Right lung (tissue), 2 donors: ENCODE measurements at regions not wholly inside any gene's neighbourhood (a gene's known extent, or its start where the extent isn't known, plus 50 kb on each side); places are given as distances from the start of the nearest gene placed in this dataset.
"Not testable (repeated sequence)": the region's sequence is repeated elsewhere in the genome, so short reads cannot be mapped to it uniquely, and the experiment has no call there.

Experiments used
- DNase-seq, 2 donors: peaks; one replicate each; pipeline ENCODE4 v3.0.0-alpha.2; 2013

DNA sequence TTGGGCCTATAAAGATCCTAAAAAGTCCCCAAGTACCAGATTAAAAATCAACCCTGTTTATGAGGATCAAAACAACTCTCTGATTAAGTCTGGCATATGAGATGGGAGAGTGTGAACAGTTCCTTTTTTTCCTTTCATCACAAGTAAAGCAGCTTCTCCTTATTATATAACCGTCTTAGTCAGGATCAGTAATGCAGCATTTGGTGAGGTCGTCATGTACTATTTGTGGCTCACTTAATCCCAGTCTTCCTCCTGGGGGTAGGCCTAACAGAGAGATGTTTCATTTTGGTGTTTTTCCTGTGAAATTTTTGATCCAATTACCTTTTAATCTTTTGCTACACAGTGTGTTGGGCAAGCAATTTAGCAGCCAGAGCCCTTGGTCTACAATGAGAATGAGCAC, 333.1 kb upstream of the KCNMB2 start:
- DNase-seq = no peak

DNA sequence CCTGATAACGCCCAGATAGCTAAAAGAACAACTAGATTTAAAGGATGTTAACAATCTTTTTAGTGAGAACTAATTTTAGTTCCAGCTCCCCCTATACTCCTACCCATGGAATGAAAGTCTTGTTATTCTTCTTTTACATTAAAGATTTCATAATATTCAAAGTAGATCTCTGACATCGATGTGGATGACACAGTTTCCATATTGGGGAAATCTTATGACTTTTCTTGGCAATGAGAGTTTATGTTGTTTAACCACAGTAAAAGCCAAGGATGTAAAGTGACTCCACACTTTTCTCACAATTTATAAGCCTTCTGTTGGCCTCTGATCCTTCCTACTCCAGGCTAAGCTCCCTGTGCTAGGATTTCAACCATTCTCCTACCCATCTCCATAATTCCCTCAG, 332.6 kb upstream of the KCNMB2 start:
- no peak for DNase-seq

DNA sequence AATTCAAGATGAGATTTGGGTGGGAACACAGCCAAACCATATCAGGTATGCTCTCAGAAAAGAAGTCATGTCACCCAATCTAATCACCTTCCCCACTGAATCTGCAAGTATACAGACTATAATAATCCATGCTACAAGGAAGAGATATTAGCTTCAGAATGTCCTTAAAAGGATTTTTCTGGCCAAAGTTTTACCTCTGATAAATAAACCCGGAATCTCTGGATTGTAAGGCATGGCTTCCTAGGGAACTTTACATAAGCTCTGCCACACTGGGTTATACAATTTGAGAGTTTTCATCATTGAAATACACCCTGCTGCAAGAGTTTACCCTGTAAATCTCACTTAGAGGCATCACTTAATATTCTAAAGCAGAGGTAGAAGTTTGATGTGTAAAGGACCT, 330.5 kb upstream of the KCNMB2 start:
- DNase-seq = no peak

DNA sequence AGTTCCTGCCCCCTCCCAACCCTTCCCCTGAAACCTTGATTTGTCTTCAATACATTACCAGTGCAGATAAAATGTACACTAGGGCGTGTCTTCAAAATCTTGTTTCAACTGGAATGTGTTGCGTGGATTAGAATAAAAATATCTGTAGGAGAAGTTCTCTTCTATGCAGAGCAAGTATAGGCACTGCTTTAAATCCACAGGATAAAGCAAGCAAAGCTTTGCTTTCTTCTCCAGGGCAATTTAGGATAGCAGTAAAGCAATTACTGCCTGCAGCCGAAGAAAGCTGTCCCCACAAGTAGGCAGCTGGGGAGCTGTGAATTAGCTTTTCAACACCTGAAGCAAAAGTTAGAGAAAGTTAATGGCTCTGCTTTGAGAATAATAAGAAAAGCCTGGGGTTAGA, 329.7 kb upstream of the KCNMB2 start:
- DNase-seq = no peak

DNA sequence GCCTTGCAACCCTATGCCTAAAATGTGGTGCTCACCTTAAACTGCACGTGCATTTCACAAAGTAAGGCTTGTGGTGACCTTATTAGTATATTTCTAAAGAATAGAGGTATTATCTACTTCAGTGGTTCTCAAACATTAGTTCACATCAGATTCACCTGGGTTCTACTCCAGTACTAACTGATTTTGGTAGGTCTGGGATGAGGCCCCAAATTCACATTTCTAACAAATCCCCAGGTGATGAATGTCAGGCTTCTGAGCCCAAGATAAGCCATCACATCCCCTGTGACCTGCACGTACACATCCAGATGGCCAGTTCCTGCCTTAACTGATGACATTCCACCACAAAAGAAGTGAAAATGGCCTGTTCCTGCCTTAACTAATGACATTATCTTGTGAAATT, 329.1 kb upstream of the KCNMB2 start:
- not testable (repeated sequence) for DNase-seq

DNA sequence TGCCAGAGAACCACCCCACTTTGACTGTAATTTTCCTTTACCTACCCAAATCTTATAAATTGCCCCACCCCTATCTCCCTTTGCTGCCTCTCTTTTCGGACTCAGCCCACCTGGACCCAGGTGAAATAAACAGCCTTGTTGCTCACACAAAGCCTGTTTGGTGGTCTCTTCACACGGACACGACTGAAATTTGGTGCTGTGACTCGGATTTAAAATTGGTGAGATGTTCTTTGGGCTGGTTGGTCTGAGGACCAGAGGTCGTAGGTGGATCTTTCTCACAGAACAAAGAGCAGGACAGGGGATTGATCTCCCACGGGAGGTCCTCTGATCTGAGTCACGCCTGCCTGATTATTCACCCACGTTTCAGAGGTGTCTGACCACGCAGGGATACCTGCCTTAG, 328.6 kb upstream of the KCNMB2 start:
- DNase-seq = not testable (repeated sequence)

DNA sequence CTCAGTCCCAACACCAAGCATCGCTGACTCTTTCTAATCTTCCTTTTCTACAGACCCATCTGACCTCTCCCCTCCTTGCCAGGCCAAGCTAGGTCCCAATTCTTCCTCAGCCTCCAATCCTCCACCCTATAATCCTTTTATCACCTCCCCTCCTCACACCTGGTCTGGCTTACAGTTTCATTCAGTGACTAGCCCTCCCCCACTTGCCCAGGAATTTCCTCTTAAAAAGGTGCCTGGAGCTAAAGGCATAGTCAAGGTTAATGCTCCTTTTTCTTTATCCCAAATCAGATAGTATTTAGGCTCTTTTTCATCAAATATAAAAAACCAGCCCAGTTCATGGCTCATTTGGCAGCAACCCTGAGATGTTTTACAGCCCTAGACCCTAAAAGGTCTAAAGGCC, 327.1 kb upstream of the KCNMB2 start:
- not testable (repeated sequence) for DNase-seq

DNA sequence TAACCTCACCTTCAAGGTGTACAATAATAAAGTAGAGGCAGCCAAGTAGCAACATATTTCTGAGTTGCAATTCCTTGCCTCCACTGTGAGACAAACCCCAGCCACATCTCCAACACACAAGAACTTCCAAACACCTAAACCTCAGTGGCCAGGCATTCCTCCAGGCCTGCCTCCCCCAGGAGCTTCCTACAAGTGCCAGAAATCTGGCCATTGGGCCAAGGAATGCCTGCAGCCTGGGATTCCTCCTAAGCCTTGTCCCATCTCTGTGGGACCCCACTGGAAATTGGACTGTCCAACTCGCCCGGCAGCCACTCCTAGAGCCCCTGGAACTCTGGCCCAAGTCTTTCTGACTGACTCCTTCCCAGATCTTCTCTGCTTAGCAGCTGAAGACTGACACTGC, 326.6 kb upstream of the KCNMB2 start:
- not testable (repeated sequence) for DNase-seq

DNA sequence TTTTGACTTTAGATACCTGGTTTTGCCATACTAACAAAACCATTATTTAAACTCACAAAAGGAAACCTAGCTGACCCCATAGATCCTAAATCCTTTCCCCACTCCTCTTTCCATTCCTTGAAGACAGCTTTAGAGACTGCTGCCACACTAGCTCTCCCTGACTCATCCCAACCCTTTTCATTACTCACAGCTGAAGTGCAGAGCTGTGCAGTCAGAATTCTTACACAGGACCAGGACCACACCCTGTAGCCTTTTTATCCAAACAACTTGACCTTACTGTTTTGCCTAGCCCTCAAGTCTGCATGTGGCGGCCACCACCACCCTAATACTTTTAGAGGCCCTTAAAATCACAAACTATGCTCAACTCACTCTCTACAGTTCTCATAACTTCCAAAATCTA, 325.1 kb upstream of the KCNMB2 start:
- not testable (repeated sequence) for DNase-seq

DNA sequence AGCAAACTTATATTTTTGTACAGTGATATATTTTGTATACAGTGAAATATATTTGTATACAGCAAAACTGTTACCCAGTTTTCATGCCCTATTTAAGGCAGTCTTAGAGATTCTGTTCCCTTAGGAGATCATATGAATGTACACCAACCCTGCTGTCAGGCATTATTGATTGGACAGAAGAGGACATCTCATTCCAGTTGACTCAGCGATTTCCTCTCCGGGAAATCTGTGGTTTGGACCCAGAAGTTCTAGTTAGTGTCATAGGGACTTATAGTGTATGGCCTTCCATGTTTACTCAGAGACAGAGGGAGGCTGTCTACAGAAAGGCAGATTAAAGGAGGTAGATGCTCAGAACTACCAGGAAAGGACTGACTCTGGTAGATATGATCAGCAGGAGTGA, 318.8 kb upstream of the KCNMB2 start:
- DNase-seq = no peak

DNA sequence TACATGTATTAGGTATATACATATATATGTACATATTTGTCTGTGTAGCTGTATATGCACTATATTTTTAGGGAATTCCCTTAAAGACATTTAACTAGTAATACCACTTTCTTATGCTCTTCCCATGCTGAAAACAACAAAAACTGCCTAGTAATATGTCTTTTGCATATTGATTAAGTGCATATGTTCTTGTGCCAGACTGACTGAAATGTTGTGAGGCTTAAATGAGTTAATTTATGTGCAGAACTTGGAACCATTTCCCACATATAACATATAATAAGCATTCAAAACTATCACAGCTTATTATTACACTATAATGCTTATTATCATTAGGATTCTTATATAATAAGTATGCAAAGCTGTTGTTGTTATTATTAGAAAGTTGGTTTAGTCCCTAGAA, 318.0 kb upstream of the KCNMB2 start:
- DNase-seq = no peak

DNA sequence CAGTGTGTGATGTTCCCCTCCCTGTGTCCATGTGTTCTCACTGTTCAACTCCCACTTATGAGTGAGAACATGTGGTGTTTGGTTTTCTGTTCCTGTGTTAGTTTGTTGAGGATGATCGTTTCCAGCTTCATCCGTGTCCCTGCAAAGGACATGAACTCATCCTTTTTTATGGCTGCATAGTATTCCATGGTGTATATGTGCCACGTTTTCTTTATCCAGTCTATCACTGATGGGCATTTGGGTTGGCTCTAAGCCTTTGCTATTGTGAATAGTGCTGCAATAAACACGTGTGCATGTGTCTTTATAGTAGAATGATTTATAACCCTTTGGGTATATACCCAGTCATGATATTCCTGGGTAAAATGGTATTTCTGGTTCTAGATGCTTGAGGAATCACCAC, 316.6 kb upstream of the KCNMB2 start:
- DNase-seq = not testable (repeated sequence)

DNA sequence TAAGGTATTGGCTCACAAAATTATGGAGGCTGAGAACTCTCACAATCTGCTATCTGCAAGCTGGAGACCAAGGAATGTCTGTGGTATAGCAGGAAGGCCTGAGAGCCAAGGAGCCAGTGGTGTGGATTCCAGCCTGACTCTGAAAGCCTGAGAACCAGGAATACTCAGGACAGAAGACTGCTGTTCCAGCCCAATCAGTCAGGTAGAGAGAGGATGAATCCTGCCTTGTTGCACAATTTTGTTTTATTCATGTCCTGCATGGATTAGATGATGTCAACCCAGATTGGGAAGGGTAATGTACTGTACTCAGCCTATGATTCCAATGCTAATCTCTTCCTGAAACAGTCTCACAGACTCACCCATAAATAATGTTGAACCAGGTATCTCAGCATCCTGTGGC, 312.4 kb upstream of the KCNMB2 start:
- no peak for DNase-seq

DNA sequence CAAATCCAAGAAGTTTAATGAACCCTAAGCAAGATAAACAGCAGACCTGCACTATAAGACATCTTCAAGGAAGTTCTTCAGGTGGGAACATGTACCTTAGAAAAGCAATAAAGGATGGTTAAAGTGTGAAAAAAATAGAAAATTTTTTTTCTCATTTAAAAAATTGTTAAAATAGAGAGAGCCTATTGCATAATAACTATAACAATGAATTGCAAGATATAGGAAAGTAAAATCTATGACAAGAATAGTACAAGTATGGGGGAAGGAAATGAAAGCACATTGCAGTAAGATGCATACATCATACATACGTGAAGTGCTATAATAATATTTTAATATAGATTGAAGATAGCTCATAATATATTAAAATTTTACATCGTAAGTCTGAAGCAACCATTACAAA, 310.1 kb upstream of the KCNMB2 start:
- DNase-seq = no peak

DNA sequence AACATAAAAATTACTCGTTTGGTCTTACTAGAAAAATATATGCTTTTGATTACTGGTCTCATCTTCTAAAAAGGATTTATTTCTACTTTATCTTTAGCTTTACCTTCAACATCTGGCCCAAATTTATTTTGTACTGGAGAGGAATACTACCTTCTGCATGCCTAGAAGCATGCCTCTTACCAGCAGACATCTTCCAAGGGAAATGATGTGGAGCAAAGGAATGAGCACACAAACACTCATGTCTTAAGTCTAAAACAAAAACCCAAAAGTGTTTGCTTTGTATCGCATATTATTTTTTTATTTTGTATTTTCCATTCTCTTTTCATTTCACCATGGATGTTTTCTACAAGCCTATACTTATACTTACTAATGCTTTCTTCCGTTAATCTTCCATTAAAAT, 304.6 kb upstream of the KCNMB2 start:
- DNase-seq = no peak

DNA sequence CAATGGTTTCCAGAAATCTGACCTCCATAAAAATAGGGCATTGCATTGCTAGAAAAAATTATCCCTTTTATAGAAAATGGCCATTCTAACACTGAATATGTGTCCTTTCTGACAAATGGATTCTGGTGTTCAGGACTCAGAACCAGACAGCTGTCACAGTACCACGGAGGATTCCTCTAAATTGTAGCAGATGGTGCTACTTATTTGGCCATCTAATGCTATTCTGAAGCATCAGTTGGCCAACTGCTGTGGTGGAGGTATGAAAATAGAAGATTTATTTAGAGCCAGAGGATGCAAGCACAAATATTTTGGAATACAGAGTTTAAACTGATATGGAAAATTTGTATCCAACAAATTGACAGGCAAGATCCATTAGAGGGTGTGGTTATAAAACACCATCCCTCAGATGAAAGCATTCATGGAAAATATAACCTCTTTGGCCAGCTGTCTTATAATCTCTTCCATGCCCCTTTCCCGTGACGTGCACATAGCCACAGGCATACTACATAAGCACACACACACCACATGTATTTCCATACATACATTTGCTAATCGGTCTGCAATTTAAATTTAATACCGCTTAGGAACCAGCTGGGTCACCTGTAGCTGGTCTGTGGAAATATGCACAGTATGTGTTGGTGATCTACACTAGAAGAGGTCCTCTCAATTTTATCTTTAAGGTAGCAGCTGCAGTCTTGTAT, 302.7 kb upstream of the KCNMB2 start:
- DNase-seq = no peak

DNA sequence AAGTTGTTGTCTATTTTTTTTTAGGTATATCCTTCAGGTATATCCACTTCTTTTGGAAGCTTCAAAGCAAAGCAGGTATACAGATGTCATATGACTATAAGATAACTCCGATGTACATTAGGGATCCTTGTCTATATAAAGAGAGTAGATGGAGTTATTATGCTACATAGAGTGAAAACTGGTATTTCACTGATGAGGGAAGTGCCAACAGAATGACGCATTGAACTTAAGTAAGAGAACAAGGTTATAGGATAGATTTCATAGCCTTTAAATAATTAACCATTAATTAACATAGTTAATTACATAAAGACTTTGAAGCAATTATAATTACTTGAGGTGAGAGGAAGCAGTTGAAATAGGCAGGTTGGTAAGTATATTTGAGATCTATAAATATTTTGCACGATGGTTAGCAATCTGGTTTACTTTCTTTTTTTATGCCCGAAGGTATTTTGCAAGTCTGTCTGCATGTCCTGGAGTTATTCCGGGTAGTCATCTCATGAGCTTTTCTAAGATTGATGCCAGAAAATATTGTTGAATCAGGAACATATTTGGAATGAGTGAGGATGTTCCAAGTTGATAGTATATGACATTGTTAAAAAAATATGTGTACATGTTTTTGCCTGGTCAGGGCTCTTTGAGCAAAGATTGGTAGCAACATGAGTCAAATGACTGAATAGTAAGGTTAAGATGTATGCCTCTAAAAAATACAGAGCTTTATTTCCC, 299.5 kb upstream of the KCNMB2 start:
- no peak for DNase-seq

DNA sequence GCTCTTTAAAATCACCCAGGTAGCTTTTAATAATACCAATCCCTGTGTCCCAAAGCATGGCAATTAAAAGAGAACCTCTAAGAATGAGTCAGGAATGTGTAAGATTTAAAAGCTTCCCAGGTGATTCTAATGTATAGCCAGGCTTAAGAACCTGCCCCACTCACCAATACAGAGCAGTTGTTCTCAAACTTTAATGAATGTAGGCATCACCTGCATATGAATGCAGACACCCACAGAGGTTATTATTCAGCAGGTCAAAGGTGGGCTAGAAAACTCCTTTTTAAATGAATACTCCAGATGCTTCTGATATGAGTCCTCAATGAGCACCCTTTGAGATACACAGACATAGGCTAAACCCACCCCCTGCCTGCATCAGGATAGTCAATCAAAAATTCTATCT, 298.1 kb upstream of the KCNMB2 start:
- no peak for DNase-seq

DNA sequence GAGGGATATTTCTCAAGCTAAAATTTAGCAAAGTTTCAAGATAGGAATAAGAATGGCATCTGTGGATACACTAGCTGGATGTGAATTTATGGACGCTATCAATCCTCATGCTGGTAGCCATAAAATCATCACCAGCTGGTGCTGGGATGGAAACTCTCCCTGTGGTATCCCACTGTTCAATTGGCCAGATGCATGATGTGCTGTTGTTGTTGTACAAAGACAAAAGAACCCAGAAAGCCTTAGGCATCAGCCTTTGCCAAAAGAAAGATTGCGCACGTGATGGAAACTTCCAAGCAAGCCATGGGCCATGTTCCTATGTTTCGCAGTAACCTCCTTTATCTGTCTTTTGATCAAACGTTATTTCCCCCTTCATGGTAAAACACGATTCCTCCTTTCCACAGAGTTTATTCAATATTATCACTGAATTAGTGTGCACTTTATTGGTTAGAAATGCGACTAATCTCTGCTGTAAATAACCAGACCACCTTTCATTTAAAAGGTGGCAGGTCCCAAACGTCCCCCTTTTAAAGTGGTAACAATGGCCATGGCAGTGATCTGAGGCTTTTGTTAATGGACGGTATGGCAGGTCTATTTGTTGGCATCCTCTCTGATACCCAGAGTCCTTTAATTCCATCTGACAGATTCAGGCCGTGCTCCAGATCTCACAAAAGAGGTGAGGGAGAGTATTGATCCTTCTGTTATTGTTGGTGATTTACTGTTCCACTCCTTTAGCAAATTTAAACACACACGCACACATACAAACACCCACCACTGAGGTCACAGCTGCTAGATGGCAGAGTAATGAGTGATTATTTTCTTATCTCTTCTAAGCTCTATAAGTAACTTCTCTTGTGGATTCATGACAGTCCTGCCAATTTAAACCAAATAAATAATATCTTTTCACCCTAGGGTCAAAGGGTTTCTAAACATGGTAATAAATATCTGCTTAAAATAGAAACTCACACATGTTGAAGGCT, 291.2 kb upstream of the KCNMB2 start:
- peak; percentile 73 to 75 for DNase-seq

DNA sequence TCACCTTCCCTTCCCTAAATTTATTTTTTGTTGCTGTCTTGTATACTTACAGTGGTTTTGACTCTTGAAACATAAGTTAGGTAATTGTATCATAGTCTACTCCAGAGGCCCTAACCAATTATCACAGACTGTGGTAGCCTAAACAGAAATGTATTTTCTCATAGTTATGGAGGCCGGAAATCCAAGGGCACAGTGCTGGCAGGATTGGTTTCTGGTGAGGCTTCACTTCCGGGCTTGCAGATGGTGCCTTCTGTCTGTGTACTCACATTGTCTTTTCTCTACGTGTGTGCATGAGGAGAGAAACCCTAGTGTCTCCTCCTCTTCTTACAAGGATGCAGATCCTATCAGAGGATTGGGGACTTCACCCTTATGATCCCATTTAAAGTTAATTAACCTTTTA, 290.2 kb upstream of the KCNMB2 start:
- DNase-seq = no peak

DNA sequence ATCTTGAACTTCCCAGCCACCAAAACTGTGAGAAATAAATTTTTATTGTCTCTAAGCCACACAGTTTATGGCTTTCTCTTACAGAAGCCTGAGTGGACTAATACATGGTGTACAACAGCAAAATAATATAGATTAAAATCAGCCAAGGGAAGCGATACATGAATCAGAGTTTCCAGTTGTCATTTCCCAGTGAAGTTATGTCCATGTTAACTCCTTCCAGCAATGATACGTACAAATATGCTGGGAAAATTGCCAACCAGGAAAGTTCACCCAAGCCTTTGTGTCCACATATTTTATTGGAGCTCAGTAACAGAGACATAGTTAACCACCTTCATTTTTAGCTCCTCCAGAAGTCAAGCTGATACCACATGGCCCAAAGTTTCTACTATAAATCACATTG, 280.9 kb upstream of the KCNMB2 start:
- no peak for DNase-seq

DNA sequence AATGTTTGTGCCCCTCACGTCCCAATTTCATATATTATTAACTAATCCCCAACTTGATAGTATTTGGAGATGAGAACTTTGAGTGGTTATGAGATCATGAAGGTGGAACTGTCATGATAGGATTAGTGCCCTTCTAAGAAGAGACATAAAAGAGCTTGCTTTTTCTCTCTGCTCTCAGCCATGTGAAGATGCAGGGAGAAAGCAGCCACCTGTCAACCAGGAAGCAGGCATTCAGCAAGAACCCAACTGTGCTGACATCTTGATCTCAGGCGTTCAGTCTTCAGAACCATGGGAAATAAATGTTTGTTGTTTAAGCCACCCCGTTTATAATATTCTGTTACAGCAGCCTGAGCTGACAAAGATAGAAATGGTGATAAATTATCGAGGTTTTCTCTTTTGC, 278.7 kb upstream of the KCNMB2 start:
- DNase-seq = no peak

DNA sequence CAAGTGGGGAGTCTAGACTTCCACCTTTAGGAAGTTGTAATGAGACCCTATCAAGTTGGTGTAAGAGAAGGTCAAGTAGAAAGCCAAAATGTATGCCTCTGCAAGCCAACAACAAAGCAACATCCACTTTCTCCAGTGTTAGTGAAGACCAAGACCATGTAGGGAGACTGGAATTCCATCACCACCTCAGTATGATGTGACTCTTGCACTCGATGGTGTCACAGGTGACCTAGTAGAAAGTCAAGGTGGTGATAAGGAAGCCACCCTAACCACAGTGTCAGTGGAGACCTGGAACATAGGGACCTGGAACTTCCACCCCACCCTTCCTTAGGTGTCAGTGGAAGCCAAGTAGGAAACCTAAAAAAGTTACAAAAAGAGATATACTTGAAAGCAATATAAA, 278.1 kb upstream of the KCNMB2 start:
- no peak for DNase-seq
